ENCODE measurements at regions not wholly inside any gene's neighbourhood (a gene's known extent, or its start where the extent isn't known, plus 50 kb on each side); places are given as distances from the start of the nearest gene placed in this dataset.
"Not testable (repeated sequence)": the region's sequence is repeated elsewhere in the genome, so short reads cannot be mapped to it uniquely, and the experiment has no call there.

DNA sequence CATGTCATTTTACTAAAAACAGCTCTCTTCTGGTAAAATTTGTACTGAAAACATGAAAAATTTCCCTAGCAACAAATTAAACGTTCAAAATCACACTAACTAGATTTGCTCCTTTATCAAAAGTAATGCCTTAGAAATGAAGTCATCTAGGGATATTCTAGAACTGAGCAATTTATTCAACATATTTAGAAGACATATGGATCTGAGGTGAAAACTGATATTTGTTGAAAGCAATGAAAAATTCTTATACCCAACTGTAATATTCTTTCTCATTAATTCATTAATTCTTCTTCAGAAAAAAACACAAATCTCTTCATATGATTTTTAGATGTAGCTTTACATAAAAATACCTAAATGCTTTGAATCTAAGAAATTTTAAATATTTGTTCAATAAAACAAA, 604.9 kb downstream of the NR2F1-AS1 start:
- in situ Hi-C loops (cut with HindIII; ENCODE audit: low pct_unique_long_range_greater_than_20kb, low sequenced_read_pairs) = no loop called here
- no peak for DNase-seq (ENCODE audit: low read depth, low spot score)

DNA sequence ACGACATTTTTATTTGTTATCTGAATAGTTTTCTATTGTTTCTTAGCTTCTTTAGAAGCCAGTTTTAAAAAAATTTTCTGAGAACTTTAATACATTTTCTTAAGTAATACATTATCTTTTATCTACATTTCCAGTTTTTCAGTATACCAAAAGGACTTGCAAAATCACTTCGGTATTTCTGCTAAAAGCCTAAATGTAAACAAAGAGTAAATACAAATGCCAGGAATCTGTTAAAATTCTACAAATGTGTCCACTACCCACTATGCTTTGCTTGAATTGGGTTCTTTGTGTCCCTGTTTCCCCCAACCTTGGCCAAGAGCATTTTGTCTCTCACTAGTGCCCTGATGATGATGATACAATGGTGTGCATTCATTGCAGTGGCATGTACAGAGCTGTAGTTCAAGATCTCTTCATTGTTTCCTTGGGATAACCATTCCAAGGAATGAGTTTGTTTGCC, 611.2 kb downstream of the NR2F1-AS1 start:
- in situ Hi-C loops (cut with HindIII; ENCODE audit: low pct_unique_long_range_greater_than_20kb, low sequenced_read_pairs) = no loop called here
- DNase-seq (ENCODE audit: low read depth, low spot score) = peak; percentile 96

DNA sequence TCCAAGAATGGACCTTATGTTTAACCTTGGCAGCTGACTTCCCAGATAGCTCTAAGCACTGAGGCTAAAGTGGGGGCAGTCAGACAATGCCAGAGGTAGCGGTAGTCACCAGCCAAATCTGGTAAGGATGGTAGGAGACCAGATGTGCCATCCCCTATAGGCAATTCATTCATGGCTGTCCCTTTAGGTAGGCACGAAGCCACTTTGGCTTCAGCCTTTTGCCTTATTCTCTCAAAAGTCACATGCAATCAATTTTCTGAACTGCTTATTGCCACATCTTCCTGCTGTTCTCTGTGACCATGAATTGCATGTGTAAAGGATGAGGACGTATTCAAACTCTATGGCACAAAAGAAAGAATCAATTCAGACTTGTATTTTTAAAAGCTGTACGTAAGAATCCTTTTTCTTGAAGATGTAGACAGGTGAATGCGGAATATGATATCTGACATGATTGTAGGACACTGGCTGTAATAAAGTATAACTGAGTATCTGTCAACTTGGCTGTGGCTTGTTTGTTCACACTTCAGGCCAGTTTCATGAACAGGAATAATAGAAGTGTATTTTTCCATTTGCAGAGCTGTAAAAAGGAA, 611.7 kb downstream of the NR2F1-AS1 start:
- in situ Hi-C loops (cut with HindIII; ENCODE audit: low pct_unique_long_range_greater_than_20kb, low sequenced_read_pairs) = no loop called here
- DNase-seq (ENCODE audit: low read depth, low spot score) = peak; percentile 66

DNA sequence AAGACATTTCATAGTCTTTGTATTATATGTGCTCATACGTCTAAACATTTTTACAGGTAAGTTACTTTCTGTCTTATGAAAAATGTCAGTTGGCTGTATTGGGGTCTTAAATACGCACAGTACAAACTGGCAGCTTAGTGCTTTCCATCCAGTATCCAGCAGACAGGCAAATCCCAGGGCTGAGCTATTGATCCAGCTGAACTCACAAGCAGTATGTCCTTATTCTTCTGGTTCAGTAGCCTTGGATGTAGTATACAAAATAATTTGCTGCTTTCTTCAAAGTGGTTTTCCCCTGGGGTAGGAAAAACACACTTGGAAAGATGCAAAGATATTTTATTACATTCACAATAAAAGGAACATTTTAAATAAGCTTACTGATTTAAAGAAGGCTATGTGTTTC, 617.2 kb downstream of the NR2F1-AS1 start:
- no peak for DNase-seq (ENCODE audit: low read depth, low spot score)
- in situ Hi-C loops (cut with HindIII; ENCODE audit: low pct_unique_long_range_greater_than_20kb, low sequenced_read_pairs) = no loop called here

DNA sequence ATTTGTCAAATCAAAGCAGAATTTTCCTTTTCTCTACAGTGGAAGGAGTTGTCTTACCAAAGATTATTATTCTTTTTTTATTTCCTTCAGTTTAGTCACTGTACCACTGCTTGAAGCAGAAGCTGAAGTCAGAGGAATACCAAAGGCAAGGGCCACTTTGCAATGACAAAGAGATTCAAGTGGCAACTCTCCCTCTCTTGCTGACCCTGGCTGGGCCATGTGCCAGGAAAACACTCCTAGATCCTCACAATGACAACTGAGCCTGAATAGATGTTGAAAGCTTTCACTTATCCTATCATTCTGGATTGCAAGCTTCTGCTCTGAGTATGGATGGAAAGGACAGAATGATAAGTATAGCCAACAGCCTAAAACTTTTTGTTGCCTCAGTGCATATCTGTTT, 618.3 kb downstream of the NR2F1-AS1 start:
- no peak for DNase-seq (ENCODE audit: low read depth, low spot score)
- in situ Hi-C loops (cut with HindIII; ENCODE audit: low pct_unique_long_range_greater_than_20kb, low sequenced_read_pairs) = no loop called here

DNA sequence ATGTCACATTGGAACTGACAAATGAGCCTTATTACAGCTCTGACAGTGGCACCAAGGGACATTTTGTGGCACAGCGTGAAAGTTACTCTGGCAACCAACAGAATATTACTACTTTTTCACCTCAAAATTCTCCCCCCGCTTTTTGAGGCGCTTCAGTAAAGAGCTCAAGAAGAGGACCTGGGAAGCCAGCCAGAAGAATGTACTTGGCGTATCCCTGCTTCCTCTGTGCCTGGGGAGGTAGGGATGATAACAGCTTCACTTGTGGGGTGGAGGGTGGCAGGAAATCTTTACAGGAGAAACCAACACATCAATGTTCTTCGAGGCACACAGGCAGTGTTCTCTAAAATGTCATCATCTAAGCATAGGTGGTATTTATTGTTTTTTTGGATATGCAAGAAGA, 624.1 kb downstream of the NR2F1-AS1 start:
- no peak for DNase-seq (ENCODE audit: low read depth, low spot score)
- in situ Hi-C loops (cut with HindIII; ENCODE audit: low pct_unique_long_range_greater_than_20kb, low sequenced_read_pairs) = no loop called here

DNA sequence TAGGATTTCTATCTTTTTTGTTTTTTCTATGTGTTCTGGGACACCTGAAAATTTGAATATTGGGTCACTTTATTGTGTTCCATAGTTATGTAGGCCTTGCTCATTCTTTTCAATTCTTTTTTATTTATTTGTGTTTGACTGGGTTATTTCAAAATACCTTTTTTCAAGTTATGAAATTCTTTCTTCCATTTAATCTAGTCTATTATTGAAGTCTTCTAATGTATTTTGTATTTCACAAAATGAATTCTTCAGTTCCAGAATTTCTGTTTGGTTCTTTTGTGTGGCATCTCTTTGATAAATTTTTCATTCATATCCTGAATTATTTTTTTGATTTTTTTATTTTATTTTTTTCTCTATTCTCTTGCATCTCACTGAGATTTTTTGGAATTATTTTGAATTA, 628.8 kb downstream of the NR2F1-AS1 start:
- in situ Hi-C loops (cut with HindIII; ENCODE audit: low pct_unique_long_range_greater_than_20kb, low sequenced_read_pairs) = no loop called here
- no peak for DNase-seq (ENCODE audit: low read depth, low spot score)

DNA sequence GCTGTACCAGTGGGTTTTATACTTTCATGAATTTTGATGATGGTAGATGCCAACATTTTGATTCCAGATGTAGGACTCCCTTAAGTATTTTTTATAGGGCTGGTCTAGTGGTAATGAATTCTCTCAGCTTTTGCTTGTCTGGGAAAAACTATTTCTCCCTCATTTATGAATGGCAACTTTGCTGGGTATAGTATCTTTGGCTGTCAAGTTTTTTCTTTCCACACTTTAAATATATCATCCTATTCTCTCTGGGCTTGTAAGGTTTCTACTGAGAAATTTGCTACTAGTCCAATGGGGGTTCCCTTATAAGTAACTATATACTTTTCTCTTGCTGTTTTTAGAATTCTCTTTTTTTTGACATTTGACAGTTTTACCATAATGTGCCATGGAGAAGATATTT, 629.3 kb downstream of the NR2F1-AS1 start:
- in situ Hi-C loops (cut with HindIII; ENCODE audit: low pct_unique_long_range_greater_than_20kb, low sequenced_read_pairs) = no loop called here
- DNase-seq (ENCODE audit: low read depth, low spot score) = no peak

DNA sequence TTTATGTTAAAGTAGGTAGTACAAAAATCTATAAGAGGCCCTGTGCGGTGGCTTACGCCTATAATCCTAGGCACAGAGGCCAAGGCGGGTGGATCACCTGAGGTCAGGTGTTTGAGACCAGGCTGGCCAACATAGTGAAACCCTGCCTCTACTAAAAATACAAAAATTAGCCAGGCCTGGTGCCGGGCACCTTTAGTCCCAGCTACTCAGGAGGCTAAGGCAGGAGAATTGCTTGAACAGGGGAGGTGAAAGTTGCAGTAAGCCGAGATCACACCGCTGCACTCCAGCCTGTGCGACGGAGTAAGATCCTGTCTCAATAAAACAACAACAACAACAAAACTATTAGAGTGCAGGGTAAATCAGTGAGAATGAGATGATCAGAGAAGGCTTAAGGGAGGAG, 634.5 kb downstream of the NR2F1-AS1 start:
- in situ Hi-C loops (cut with HindIII; ENCODE audit: low pct_unique_long_range_greater_than_20kb, low sequenced_read_pairs) = no loop called here

DNA sequence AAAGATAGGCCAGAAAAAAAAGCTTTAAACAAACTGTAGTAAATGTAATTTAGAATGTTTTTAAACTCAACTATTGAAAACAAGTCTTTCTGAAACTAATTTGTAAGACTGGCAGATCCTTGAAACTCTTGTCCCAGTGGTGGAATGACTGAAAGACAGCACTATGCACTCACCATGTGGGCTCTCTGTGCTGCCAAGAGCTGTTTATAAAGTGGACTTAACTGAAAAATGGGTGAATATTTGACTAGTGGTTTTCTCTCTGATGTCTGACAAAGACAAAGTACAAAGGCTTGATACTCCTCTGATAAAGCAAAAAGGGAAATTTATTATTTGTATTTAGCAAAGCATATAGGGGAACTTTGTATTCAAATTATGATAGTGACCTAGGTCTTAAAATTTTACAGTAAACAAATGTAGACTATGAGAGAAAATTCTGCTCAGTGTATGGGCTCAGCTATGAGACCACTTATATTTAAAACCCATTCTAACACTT, 635.4 kb downstream of the NR2F1-AS1 start:
- DNase-seq (ENCODE audit: low read depth, low spot score) = no peak
- in situ Hi-C loops (cut with HindIII; ENCODE audit: low pct_unique_long_range_greater_than_20kb, low sequenced_read_pairs) = no loop called here

More for the DNA sequence above, 634.5 kb downstream of the NR2F1-AS1 start:
- no peak for DNase-seq (ENCODE audit: low read depth, low spot score)

DNA sequence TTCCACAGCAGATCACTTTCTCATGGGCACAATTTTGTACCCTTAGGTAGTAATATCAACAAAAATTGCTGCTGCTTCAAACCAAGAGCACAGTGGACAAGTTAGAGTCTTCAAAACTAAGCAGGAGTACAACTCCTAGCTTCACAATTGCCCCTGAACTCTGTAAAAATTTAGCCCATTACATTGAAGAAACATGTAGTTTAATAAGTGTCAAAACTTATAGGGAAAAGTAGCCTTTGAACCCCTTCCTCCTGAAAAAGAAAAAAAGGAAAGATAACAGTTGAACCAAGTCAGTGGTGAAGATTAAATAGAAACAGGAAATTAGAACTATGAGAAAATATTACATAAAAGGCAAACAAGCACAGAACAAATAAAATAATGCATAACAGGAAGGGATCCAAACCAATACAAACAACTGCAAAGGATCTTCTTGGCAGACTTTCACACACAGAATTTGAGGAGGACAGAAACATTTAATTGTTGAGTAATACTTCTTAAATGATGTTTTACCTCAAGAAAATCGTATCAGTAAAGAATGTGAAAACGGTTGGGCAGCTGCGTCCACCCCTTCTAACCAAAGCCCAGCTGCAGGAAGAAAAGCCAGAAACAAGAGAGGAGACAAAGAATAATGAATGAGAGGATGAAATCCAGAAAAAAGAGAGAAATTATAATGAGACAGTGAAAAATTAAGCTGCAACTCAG, 636.0 kb downstream of the NR2F1-AS1 start:
- no peak for DNase-seq (ENCODE audit: low read depth, low spot score)
- in situ Hi-C loops (cut with HindIII; ENCODE audit: low pct_unique_long_range_greater_than_20kb, low sequenced_read_pairs) = no loop called here

DNA sequence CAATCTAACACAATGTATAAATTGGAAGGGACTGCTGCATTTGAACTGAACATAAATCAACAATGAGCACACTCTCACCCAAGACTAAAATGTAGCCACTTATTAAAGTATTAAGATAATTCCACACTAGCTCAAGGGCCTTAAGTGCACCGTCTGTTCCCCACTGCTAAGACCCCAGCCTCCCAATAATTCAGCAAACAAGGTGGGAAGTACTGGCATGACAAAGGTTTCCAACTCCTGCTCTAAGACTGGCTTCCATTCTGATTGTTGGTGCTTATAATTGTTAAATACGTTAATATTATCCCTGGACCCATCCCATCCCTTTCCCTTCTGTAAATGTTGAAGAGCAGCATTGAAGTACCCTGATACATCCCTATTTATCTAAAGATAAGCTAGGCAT, 636.7 kb downstream of the NR2F1-AS1 start:
- no peak for DNase-seq (ENCODE audit: low read depth, low spot score)
- in situ Hi-C loops (cut with HindIII; ENCODE audit: low pct_unique_long_range_greater_than_20kb, low sequenced_read_pairs) = no loop called here

DNA sequence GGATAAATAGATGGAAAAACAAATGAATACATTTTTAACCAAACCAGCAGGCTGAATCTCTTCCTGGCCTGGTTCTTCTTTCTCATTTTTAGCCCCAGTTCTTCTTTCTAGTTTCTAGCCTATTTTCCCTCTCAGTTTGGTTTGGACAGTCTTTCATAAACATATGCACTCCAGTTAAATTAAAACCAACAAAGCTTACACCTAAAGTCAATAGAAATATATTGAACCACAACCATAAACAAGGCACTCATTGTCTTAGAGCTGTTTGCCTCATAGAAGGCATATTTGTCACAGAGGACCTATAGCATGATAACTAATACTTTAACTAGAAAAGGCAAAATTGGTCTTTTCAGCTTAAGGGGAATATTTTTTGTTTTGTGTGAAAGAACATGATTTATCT, 638.3 kb downstream of the NR2F1-AS1 start:
- no peak for DNase-seq (ENCODE audit: low read depth, low spot score)
- in situ Hi-C loops (cut with HindIII; ENCODE audit: low pct_unique_long_range_greater_than_20kb, low sequenced_read_pairs) = no loop called here

DNA sequence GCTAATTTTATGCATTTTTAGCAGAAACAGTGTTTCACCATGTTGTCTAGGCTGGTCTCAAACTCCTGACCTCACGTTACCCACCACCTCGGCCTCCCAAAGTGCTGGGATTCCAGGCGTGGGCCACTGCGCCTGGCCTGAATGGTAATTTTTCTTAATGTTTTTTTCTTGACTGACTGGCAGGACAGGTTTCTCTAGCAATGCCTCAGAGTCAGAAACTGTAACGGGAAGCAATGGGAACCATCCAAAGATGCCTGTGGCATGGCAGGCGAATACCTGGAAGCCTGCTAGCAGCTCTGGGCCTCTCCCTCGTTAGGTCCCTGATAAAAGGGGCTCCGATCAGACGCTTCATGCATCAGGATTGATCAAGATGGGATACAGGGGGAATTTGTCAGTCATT, 639.2 kb downstream of the NR2F1-AS1 start:
- DNase-seq (ENCODE audit: low read depth, low spot score) = no peak
- in situ Hi-C loops (cut with HindIII; ENCODE audit: low pct_unique_long_range_greater_than_20kb, low sequenced_read_pairs) = no loop called here

DNA sequence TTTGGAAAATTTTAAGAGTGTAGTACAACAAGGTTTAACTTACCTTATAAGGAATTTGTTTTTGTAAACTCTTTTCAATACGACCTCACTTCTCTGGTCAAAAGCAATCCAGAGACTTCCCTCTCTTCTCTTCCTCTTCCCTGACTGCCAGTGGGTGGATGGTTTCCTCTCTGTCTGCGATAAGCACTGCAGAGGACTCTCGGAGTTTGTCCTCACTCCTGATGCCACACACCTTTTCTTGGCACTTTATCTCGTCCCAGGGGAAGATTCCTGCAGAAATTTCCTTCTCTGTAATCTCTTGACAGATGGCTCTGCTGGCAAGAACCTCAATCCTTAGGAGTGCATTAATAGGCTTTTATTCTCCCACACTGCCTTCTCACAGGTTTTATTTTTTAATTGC, 641.6 kb downstream of the NR2F1-AS1 start:
- in situ Hi-C loops (cut with HindIII; ENCODE audit: low pct_unique_long_range_greater_than_20kb, low sequenced_read_pairs) = no loop called here

DNA sequence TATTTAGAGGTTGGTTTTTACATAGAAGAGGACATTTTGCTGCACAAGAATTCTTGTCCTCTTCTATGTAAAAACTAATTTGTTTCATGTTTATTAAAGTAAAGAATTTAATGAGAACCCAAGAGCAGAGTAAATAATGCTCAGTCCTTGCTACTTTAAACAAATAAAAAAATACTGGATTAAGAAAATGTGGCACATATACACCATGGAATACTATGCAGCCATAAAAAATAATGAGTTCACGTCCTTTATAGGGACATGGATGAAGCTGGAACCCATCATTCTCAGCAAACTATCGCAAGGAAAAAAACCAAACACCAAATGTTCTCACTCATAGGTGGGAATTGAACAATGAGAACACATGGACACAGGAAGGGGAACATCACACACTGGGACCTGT, 643.6 kb downstream of the NR2F1-AS1 start:
- in situ Hi-C loops (cut with HindIII; ENCODE audit: low pct_unique_long_range_greater_than_20kb, low sequenced_read_pairs); DNase-seq (ENCODE audit: low read depth, low spot score): not testable (repeated sequence)

More for the DNA sequence above, 641.6 kb downstream of the NR2F1-AS1 start:
- no peak for DNase-seq (ENCODE audit: low read depth, low spot score)

DNA sequence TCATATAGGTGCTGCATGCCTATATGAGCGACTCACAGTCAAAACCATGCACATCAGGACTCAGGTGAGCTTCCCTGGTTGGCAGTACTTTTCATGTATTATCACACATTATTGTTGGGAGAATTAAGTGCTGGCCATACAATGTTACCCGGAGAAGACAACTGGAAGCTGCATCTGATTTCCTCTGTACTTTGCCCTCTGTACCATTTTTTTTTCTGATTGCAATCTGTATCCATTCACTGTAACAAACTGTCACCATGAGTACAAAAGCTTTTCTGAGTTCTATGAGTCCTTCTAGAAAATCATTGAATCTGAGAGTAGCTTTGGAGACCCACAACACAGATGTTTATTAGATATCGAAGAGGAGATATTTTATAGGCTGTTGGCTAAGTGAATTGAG, 651.0 kb downstream of the NR2F1-AS1 start:
- in situ Hi-C loops (cut with HindIII; ENCODE audit: low pct_unique_long_range_greater_than_20kb, low sequenced_read_pairs) = no loop called here
- DNase-seq (ENCODE audit: low read depth, low spot score) = no peak

DNA sequence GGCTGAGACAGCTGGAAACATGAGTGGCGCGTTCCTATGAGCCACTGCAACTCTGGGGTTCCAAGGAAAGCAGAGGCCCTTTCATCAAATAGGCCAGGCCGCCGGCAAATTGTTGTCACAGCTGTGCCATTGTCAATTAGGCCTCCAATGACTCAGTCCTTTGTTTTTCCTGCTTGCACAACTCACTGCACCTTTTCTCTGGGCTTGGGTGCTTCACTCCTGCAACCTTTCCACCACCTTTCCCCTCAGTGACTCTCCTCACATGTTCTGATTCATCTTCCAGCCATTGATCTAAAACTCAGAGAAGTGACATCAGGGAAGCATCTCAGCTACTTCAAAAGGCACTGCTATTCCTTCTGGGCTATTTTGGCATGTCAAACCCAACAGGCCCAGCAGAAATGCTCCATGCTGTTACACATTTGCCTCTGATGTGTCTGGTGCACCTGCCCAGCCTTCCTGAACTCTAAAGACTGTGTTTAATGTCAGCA, 653.7 kb downstream of the NR2F1-AS1 start:
- DNase-seq (ENCODE audit: low read depth, low spot score) = no peak
- in situ Hi-C loops (cut with HindIII; ENCODE audit: low pct_unique_long_range_greater_than_20kb, low sequenced_read_pairs) = no loop called here

DNA sequence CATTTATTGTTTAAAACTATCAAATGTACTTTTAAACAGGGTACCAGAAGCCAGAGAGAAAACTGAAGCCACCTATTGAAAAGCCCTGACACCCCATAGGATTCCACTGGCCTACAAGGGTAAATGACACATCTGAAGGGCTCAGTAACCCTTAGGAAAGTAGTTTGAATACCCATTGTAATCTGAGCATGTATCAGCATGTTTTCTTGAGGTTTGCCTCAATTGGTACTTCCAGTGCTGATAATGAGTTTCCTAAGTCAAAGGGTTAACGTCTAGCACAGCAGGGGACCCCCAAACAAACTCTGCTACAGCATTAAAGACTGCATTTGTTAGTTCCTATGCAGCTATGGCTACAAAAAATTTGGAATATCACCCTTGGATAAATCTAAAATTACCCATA, 657.1 kb downstream of the NR2F1-AS1 start:
- in situ Hi-C loops (cut with HindIII; ENCODE audit: low pct_unique_long_range_greater_than_20kb, low sequenced_read_pairs) = no loop called here

More for the DNA sequence above, 657.1 kb downstream of the NR2F1-AS1 start:
- DNase-seq (ENCODE audit: low read depth, low spot score) = no peak
